GM18861 (cell line): ENCODE measurements at regions not wholly inside any gene's neighbourhood (a gene's known extent, or its start where the extent isn't known, plus 50 kb on each side); places are given as distances from the start of the nearest gene placed in this dataset.
"Not testable (repeated sequence)": the region's sequence is repeated elsewhere in the genome, so short reads cannot be mapped to it uniquely, and the experiment has no call there.

Experiments used
- ATAC-seq: cut with Tn5 transposase; IDR thresholded peaks from one replicate; pipeline ENCODE4 v1.9.1; 2021; ENCODE audit not compliant: unreplicated experiment

GRCh38 chr16:56022818-56023217 lies 147.6 kb upstream of the CES5A start:
- no peak for ATAC-seq

GRCh38 chr16:56019274-56019673 lies 144.1 kb upstream of the CES5A start:
- no peak for ATAC-seq

- ATAC-seq = no peak
These were observed 138.9 kb upstream of the CES5A start for GRCh38 chr16:56013962-56014552.

GRCh38 chr16:56012482-56012811 lies 137.3 kb upstream of the CES5A start:
- no peak for ATAC-seq

GRCh38 chr16:56011808-56012481 lies 136.8 kb upstream of the CES5A start:
- ATAC-seq = no peak

GRCh38 chr16:56005958-56006357 lies 130.8 kb upstream of the CES5A start:
- ATAC-seq = no peak

GRCh38 chr16:55999683-56000082 lies 124.5 kb upstream of the CES5A start:
- ATAC-seq = no peak

GRCh38 chr16:55993088-55993487 lies 117.9 kb upstream of the CES5A start:
- ATAC-seq = no peak

- no peak for ATAC-seq
These were observed 117.4 kb upstream of the CES5A start for GRCh38 chr16:55992551-55992950.

- ATAC-seq = no peak
These were observed 116.7 kb upstream of the CES5A start for GRCh38 chr16:55991843-55992242.

GRCh38 chr16:55989569-55989907 lies 114.4 kb upstream of the CES5A start:
- no peak for ATAC-seq

GRCh38 chr16:55988850-55989568 lies 113.8 kb upstream of the CES5A start:
- not testable (repeated sequence) for ATAC-seq

GRCh38 chr16:55988013-55988412 lies 112.8 kb upstream of the CES5A start:
- no peak for ATAC-seq

GRCh38 chr16:55982597-55982996 lies 107.4 kb upstream of the CES5A start:
- no peak for ATAC-seq

GRCh38 chr16:55981557-55981956 lies 106.4 kb upstream of the CES5A start:
- no peak for ATAC-seq

- no peak for ATAC-seq
These were observed 101.6 kb upstream of the CES5A start for GRCh38 chr16:55976815-55977214.

GRCh38 chr16:55971447-55971846 lies 96.3 kb upstream of the CES5A start:
- no peak for ATAC-seq

GRCh38 chr16:55968221-55968620 lies 93.0 kb upstream of the CES5A start:
- ATAC-seq = no peak

GRCh38 chr16:55964923-55965475 lies 89.8 kb upstream of the CES5A start:
- no peak for ATAC-seq

- ATAC-seq = no peak
These were observed 80.7 kb upstream of the CES5A start for GRCh38 chr16:55955845-55956244.

GRCh38 chr16:55955424-55955823 lies 80.3 kb upstream of the CES5A start:
- no peak for ATAC-seq

GRCh38 chr16:55954906-55955305 lies 79.7 kb upstream of the CES5A start:
- ATAC-seq = no peak
